Adrenal gland (tissue), 5 donors: ENCODE measurements at regions not wholly inside any gene's neighbourhood (a gene's known extent, or its start where the extent isn't known, plus 50 kb on each side); places are given as distances from the start of the nearest gene placed in this dataset.

Source experiments
- CTCF ChIP-seq, 6 experiments: fragments of 450-650 bp in 4 of 6; fragments of 200-600 bp in 2 of 6; sonication (generic) in 1 of 6; IDR thresholded peaks; 1 replicate in 5 of 6; 2 replicates in 1 of 6; pipeline versions ENCODE4 v1.5.1 to v1.8.0; 2016 to 2021; ENCODE audit warnings: antibody characterized with exemption in 6 of 6, mild to moderate bottlenecking in 2 of 6, moderate library complexity in 1 of 6
- POLR2A ChIP-seq, 2 donors: fragments of 450-650 bp; IDR thresholded peaks; one replicate each; pipeline ENCODE4 v1.6.1; 2017; ENCODE audit warnings: antibody characterized with exemption in 2 of 2, mild to moderate bottlenecking in 2 of 2, moderate library complexity in 1 of 2
- donor health status: DM: no; HTN: no; CAD: no.

- TF ChIP-seq CTCF (IDR thresholded peaks at IDR 0.05), result no peak
- TF ChIP-seq POLR2A (IDR thresholded peaks at IDR 0.05), result no peak
Measured at GRCh38 chr16:5649762-5650743, 552.5 kb upstream of the EEF2KMT start.
